Astrocyte (in vitro differentiated cells and primary cell): ENCODE measurements at regions not wholly inside any gene's neighbourhood (a gene's known extent, or its start where the extent isn't known, plus 50 kb on each side); places are given as distances from the start of the nearest gene placed in this dataset.

Experiments
- DNase-seq: peaks from one replicate; pipeline ENCODE4 v3.0.0-alpha.2; 2010; ENCODE audit warnings: low read depth
- FAIRE-seq: peaks from 2 replicates; lab custom pipeline; 2011; peaks lifted over from hg19 to GRCh38; lab: Jason Lieb, UNC
- H2AFZ ChIP-seq: 2 replicates; pipeline ENCODE4 v1.6.0; 2012; ENCODE audit warnings: low read depth, low read length, inconsistent platforms
- H3K27ac ChIP-seq: 2 replicates; pipeline ENCODE4 v1.5.1; 2011; ENCODE audit warnings: low read depth, low read length, inconsistent platforms
- H3K27me3 ChIP-seq: 2 replicates; pipeline ENCODE4 v1.6.0; 2011; ENCODE audit warnings: low read length, inconsistent platforms; ENCODE audit not compliant: insufficient read depth
- H3K36me3 ChIP-seq: 2 replicates; pipeline ENCODE4 v1.5.1; 2011; ENCODE audit warnings: low read length, inconsistent platforms; ENCODE audit not compliant: insufficient read depth
- H3K4me1 ChIP-seq: 2 replicates; pipeline ENCODE4 v1.5.1; 2011; ENCODE audit warnings: low read length, inconsistent platforms; ENCODE audit not compliant: insufficient read depth
- H3K4me2 ChIP-seq: 2 replicates; pipeline ENCODE4 v1.6.0; 2012; ENCODE audit warnings: low read length, inconsistent platforms
- H3K4me3 ChIP-seq: 2 replicates; pipeline ENCODE4 v1.5.1; 2011; ENCODE audit warnings: low read depth, mild to moderate bottlenecking, low read length, inconsistent platforms; ENCODE audit not compliant: insufficient read depth
- H3K79me2 ChIP-seq: 2 replicates; pipeline ENCODE4 v1.6.0; 2012; ENCODE audit warnings: mild to moderate bottlenecking, low read length, inconsistent platforms; ENCODE audit not compliant: insufficient read depth
- H3K9ac ChIP-seq: 2 replicates; pipeline ENCODE4 v1.6.0; 2012; ENCODE audit warnings: mild to moderate bottlenecking, low read length, inconsistent platforms
- H3K9me3 ChIP-seq: 2 replicates; pipeline ENCODE4 v1.5.1; 2012; ENCODE audit warnings: low read depth, mild to moderate bottlenecking, low read length, inconsistent platforms; ENCODE audit not compliant: insufficient read depth
- H4K20me1 ChIP-seq: 2 replicates; pipeline ENCODE4 v1.6.0; 2012; ENCODE audit warnings: low read length, inconsistent platforms; ENCODE audit not compliant: insufficient read depth
- H3K27ac Mint-ChIP-seq: one replicate; pipeline ENCODE4 v1.8.0; 2021; ENCODE audit warnings: mild to moderate bottlenecking, mixed read lengths; ENCODE audit not compliant: unreplicated experiment
- H3K27me3 Mint-ChIP-seq: one replicate; pipeline ENCODE4 v1.8.0; 2021; ENCODE audit warnings: low read depth, mixed read lengths; ENCODE audit not compliant: unreplicated experiment
- H3K36me3 Mint-ChIP-seq: one replicate; pipeline ENCODE4 v1.8.0; 2021; ENCODE audit warnings: low read depth, mixed read lengths; ENCODE audit not compliant: unreplicated experiment
- H3K4me1 Mint-ChIP-seq: one replicate; pipeline ENCODE4 v1.8.0; 2021; ENCODE audit warnings: low read depth, mixed read lengths; ENCODE audit not compliant: unreplicated experiment
- H3K4me3 Mint-ChIP-seq: one replicate; pipeline ENCODE4 v1.8.0; 2021; ENCODE audit warnings: mild to moderate bottlenecking, moderate library complexity, mixed read lengths; ENCODE audit not compliant: unreplicated experiment
- H3K9me3 Mint-ChIP-seq: one replicate; pipeline ENCODE4 v1.8.0; 2021; ENCODE audit warnings: mild to moderate bottlenecking, mixed read lengths; ENCODE audit not compliant: unreplicated experiment
- CTCF ChIP-seq: IDR thresholded peaks from 2 replicates; pipeline ENCODE4 v1.5.1; 2011; ENCODE audit warnings: low read depth, mild to moderate bottlenecking, inconsistent platforms, low read length, moderate library complexity; ENCODE audit not compliant: insufficient read depth
- EZH2 ChIP-seq: IDR thresholded peaks from 2 replicates; pipeline ENCODE4 v1.6.1; 2012; ENCODE audit warnings: mild to moderate bottlenecking, low read length, inconsistent platforms; ENCODE audit not compliant: insufficient read depth

GRCh38 chr18:28690100-28690499 lies 513.2 kb upstream of the CDH2 start:
- Histone ChIP-seq H3K4me3 (no peak overlapping the region), H3K4me2 (no peak overlapping the region), H3K9ac (no peak overlapping the region), H4K20me1 (no peaks in the 10 kb centered on the region), H3K79me2 (no peaks in the 10 kb centered on the region), H3K36me3 (no peaks in the 10 kb centered on the region), H2AFZ (no peak overlapping the region), H3K9me3 (no peaks in the 10 kb centered on the region), H3K4me1 (no peaks in the 10 kb centered on the region), H3K27ac (no peak overlapping the region), H3K27me3 (no peaks in the 10 kb centered on the region)
- Mint-ChIP-seq H3K4me1 (no peaks in the 10 kb centered on the region), H3K9me3 (peaks cover 2% of the 10 kb centered on the region), H3K27me3 (no peaks in the 10 kb centered on the region), H3K36me3 (no peaks in the 10 kb centered on the region), H3K27ac (no peak overlapping the region), H3K4me3 (no peak overlapping the region)
- no peak for FAIRE-seq
- no peak for DNase-seq
- TF ChIP-seq CTCF (no peak), EZH2 (no peak)

GRCh38 chr18:28689588-28689987 lies 512.7 kb upstream of the CDH2 start:
- Mint-ChIP-seq H3K4me3 (no peak overlapping the region), H3K36me3 (no peaks in the 10 kb centered on the region), H3K27me3 (no peaks in the 10 kb centered on the region), H3K9me3 (peaks cover 2% of the 10 kb centered on the region), H3K4me1 (no peaks in the 10 kb centered on the region), H3K27ac (no peak overlapping the region)
- Histone ChIP-seq H3K4me1 (no peaks in the 10 kb centered on the region), H3K27me3 (no peaks in the 10 kb centered on the region), H3K9ac (no peak overlapping the region), H3K9me3 (no peaks in the 10 kb centered on the region), H3K4me2 (no peak overlapping the region), H3K36me3 (no peaks in the 10 kb centered on the region), H3K4me3 (no peak overlapping the region), H3K27ac (no peak overlapping the region), H4K20me1 (no peaks in the 10 kb centered on the region), H2AFZ (no peak overlapping the region), H3K79me2 (no peaks in the 10 kb centered on the region)
- TF ChIP-seq EZH2, result no peak
- no peak for TF ChIP-seq CTCF
- FAIRE-seq, result peak; percentile 17
- DNase-seq, result no peak

DNA sequence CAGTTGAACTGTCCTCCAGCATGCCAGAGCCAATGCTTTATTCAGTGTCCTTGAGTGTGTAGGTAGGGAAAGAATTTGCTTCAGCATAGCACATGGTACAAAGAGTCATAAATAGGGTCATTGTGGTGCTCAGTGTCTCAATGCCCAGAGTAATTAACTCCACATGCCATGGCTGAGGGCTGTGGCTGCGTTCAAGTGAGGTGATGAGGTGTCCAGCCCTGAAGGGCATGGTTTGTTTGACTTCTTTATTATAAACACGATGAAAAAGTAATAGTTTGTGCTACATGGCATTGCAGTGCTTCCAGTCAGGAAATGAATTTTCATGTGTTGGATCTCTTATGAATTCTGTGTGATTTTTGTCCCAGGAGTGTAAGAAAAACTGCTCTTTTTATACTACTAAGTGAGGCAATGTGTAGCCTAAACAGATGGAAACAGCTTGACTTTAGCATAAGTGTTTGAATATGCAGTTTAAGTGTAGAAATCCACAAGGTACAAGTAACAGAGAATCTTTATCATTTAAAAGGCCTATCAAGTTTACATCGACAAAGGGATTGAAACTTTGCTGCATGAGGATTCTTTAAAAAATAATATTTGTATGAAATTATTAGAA lies 507.9 kb upstream of the CDH2 start:
- no peak overlapping the region for H3K4me3 ChIP-seq
- no peaks in the 10 kb centered on the region for H3K4me1 ChIP-seq
- no peak overlapping the region for H3K4me2 ChIP-seq
- FAIRE-seq, result no peak
- Mint-ChIP-seq H3K4me3 (no peak overlapping the region), H3K36me3 (no peaks in the 10 kb centered on the region), H3K27me3 (no peaks in the 10 kb centered on the region), H3K27ac (no peak overlapping the region), H3K4me1 (no peaks in the 10 kb centered on the region), H3K9me3 (no peaks in the 10 kb centered on the region)
- H2AFZ ChIP-seq, result no peak overlapping the region
- H3K9me3 ChIP-seq, result no peaks in the 10 kb centered on the region
- no peak overlapping the region for H3K9ac ChIP-seq
- H3K27me3 ChIP-seq, result no peaks in the 10 kb centered on the region
- no peaks in the 10 kb centered on the region for H4K20me1 ChIP-seq
- TF ChIP-seq EZH2 (no peak), CTCF (no peak)
- H3K27ac ChIP-seq, result no peak overlapping the region
- H3K36me3 ChIP-seq, result no peaks in the 10 kb centered on the region
- H3K79me2 ChIP-seq, result no peaks in the 10 kb centered on the region
- peak; percentile 12 for DNase-seq
